ENCODE measurements at regions not wholly inside any gene's neighbourhood (a gene's known extent, or its start where the extent isn't known, plus 50 kb on each side); places are given as distances from the start of the nearest gene placed in this dataset.
"Not testable (repeated sequence)": the region's sequence is repeated elsewhere in the genome, so short reads cannot be mapped to it uniquely, and the experiment has no call there.

DNA sequence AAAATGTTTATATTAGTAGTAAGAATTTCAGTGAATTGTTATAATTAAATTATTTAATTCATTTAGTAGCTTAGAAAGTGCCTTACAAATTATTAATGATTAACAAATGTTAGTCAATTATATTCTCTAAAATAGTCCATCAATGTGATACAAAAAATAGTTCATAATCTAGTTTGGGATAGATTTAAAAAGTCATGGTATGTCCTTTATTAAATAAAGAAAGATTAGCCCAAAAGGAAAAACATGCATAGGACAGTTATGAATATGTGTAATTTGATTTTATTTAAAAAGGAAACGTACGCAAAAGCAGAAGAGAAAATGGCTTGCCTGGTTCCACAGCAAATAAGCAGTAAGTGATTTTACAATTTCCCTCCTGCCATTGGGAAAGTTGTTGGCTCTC lies 768.5 kb downstream of the TRIB2 start:
- DNase-seq, result no peak

DNA sequence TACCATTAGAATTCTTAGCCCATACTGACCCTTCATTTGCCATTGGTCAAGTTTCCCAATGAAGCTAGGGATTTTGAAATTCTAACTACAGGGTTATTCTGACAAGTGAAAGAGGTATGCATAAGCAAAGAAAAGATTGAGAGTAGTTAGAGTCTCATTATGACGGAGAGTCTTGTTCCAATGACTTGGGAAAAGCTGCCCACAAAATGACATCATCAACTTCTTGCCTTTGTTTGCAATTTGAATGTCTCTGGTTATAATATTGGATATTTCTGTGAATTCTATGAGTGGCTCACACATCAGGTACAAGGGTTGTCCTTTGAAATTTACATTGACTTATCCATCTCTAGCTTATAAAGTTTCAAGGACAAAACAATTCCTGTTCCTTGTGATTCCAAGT lies 772.2 kb downstream of the TRIB2 start:
- DNase-seq, result no peak

DNA sequence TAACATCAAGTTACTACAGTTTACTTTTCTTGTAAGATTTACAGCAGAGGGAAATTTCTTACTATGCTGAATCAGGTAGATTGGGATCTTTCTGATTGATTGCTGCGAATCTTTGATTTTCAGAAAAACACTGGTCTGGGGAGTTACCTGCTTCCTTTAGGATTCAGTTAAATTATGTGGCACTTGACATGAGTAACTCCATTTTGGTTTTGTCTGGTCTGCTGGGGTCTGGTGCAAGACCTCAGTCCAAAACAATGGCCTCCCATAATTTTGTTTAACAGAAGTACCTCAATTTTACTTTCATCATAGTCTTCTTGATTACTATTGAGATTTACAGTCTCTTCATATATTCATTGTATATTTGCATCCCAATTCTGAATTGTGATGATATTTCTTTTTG lies 775.5 kb downstream of the TRIB2 start:
- DNase-seq, result no peak

DNA sequence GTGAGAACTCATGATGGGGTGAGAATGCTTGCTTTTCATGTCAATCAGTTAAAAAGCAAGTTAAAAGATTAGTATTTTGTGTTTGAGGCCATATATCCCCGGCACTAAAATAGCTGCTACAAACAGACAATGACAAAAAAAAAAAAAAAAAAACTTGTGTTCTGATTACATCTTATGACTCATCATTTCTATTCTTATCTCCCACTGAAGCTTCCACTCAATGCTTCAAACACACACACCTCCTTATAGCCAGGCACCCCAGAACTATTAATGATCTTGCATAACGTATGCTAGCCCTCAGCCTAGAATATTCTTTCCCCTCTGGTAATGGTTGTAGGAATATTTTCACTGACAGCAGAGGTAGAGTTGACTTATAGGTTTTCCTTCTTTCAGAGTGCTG lies 778.3 kb downstream of the TRIB2 start:
- DNase-seq, result no peak

DNA sequence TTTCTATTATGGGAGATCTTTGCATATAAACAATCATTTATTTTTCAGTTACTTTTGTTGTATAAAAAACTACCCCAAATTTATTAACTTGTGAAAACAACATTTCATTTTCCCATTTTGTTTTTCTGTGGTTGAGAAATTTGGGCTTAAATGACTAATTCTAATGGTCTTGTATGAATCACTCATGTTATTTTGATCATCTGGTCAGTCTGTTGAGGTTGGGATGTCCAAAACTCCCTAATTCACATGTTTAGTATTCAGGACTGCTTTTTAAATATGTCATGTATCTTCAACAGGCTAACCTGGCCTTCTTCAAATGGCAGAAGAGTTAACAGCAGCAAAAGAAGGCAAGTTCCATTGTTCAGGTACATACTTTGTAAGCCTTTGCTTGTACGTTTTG lies 788.1 kb downstream of the TRIB2 start:
- no peak for DNase-seq

DNA sequence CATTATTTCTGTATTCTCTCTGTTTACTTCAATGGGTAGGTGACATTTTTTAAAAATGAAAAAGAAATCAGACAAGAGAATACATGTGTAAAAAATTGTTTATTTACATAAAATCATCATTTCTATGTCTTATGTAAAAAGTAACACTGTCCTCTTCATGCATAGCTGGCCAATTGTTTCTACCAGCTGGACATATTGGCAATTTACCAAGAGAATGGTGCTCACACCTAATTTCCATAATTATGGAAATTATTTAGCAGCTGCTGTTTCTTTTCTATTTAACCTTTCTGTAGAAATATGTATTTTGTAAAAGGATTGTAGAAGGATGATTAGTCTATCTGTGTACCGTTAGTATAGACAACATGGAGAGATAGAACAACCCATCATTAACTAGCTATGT lies 791.9 kb downstream of the TRIB2 start:
- DNase-seq, result no peak

DNA sequence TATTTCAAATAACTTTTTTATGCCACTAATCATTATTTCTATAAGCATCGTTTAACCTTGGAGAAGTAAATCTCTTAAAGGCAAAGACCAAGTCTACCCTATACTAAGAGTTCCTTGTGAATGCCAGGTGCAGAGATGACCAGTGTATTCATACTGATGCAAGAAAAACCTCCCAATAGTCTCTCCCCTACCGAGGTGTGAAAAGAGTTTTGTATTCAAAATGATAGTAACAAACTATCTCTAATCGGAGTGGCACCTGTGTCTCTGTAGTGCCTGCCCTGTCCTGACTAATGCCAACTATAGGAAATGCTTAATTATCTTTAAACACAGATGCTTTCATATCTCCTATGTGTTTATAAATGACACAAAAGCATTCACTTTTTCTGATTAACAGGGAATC lies 798.5 kb downstream of the TRIB2 start:
- no peak for DNase-seq

DNA sequence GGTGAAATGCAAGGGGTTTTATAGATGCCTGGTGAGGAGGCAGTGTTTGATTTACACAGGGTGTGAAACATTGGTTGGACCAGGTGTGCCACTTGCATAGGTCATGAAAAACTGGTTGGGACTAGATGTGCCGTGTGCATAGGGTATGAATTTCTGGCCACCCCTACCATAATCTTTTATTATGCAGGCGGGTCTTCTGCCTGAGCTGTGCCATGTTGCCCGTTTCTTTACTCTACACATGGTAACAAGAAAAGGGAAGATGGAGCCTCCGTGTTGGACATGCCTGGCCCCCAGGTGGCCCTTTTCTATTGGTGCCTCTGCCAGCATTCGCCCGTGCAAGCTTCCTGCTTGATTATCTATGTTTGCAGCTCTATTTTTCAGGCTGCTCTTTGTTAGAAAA lies 805.4 kb downstream of the TRIB2 start:
- no peak for DNase-seq

DNA sequence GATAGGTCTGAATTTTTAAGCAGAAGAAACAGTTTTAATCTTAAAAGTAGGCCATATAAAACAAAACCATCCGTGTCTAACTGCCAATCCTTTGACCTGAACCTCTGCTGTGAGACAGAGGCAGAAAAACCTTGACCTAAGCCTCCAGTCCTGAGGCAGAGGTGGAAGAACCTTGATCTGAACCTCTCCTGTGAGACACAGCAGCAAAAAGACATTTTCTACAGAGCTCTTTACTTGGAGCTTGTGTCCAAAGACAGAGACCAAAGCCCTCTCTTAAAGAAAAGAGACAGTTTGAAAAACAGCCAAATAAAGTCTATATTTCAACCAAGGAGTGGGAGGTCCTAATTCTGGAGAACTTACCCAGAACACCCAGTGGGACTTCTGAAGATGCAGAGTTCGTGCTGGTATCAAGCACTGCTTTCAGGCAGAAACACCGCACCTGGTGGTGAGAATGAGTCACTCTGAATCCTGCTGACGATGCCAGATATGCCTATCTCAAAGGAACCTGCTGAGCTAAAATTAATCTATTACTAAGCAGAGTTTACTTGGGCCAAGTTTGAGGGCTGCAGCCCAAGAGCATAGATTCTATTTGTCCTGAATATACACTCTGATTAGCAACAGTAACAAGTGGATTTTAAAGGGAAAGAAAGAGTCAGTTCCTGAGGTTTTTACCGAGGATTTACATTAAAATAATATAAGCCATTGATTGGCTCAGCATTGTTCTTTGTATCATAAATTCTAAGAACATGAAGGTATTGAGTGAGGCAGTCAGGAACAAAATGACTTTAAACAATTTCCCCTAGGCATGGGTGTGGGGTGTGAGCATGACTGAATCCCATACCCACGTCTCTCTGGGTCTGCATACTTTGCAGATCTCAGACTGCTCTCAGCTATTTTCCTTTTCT lies 806.4 kb downstream of the TRIB2 start:
- no peak for DNase-seq

DNA sequence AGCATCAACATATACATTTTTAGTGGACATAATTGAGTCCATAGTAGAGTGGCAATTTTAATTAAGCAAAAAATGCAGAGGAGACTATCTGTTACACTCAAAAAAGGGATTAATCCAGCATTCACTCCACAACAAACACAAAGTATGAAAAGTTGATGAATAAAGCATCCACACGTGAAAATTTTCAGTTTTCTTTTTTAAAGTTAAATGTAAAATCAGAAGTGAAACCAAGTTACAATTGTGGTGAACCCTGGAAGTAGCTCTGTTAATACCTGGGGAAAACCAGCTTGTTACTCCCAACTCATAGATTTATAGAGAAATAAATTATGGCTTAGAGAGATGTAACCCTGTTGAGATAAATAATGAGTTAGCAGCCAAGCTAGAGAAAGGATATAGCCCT lies 807.8 kb downstream of the TRIB2 start:
- no peak for DNase-seq

DNA sequence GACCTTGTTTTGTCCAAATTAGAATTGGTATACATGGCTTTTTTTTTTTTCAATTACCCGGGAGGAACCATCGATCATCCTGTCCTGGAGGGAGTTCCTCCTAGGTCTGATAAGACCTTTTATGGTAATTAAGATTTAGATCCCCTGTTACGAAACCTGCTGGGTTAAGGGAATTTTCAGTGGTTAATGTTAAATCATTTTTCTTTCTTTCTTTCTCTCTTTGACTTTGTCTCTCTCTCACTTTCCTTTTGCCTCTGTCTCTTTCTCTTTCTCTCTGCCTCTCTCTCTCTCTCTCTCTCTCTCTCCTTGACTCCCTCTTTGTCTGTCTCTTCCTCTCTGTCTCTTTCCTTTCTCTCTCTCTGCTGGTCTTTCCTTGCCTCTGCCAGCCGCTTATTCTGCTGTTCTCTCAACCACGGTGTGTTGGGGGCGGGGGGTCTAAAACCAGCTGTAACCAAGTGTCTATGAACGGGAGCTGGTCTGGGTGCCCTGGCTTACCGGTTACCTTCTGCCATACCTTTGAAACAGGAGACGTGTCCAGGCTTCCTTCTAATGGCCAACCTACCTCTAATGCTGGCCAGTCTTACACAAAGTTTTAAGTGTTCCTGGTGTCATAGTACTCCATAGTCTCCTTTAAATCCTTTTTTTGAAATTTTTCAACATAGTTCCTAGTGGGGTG lies 815.1 kb downstream of the TRIB2 start:
- not testable (repeated sequence) for DNase-seq

DNA sequence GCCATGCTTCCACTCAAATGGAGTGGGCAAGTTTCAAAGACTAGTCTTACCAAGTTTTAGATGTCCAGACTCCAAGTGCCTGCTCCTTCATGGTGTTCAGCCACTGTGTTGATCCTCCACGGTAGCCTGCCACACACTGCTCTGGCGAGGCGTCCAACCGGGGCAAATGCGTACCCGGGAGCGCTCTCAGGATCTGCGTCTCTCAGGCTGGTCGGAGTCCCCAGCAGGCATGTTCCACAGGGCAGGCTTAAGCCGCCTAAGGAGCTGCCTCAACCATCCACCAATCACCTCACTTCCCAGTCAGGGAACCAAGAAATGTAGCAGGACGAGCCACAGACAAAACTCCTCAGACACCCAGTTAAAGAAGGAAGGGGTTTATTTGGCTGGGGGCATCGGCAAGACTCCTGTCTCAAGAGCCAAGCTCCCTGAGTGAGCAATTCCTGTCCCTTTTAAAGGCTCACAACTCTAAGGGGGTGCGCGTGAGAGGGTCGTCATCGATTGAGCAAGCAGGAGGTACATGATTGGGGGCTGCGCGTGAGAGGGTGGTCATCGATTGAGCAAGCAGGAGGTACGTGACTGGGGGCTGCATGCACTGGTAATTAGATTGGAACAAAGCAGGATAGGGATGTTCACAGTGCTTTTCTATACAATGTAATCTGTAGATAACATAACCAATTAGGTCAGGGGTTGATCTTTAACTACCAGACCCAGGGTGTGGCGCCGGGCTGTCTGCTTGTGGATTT lies 816.2 kb downstream of the TRIB2 start:
- not testable (repeated sequence) for DNase-seq

DNA sequence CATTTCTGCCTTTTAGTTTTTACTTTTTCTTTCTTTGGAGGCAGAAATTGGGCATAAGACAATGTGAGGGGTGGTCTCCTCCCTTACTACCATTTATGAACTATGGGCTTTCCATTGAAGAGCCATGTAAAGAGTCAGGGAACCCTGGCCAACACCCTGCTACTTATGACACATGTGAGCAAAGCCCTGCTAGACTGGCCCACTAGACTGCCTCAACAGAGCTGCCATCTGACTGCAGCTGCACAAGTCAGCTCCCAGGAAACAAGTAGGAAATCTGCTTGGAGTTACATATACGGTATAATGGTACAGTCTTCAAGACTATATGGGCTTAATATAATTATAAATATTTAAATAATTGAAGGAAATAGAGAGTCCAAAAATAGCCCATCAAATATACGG lies 816.8 kb downstream of the TRIB2 start:
- no peak for DNase-seq

DNA sequence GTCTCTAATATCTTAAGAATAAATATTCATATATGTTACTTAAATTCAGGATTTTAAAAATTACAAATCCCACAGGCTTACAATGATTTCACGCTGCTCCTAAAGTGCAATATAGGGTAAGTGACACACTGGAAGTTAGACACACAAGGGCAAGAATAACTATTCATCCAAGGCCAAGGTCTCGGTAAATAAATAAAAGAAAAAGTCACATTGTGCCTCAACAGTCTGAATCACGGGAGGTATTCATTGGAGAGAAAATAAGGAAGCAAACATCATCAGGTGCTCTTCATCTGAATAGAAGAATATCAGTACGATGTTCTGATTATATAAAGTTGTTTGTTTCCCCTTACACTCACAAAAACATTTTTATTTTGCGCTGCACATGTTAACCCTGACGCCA lies 820.2 kb downstream of the TRIB2 start:
- DNase-seq, result no peak

DNA sequence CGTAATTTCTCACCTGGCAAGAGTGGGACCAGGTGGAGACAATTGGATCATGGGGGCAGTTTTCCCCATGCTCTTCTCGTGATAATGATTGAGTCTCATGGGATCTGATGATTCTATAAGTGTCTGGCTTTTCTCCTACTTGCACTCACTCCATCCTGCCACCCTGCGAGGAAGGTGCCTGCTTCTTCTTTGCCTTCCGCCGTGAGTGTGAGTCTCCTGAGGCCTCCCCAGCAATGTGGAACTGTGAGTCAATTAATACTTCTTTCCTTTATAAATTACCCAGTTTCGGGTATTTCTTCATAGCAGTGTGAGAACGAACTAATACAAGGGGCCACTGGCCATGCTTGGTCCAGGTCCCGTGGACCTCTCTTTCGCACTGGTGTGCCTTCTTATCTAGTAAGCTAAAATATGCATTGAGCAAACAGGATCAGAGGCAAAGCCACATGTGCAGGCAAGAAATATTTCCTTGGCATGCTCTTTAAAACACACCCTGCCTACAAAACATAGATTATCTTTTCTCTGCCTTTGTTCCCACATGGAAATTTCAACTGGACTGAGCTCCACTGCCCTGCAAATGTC lies 821.1 kb downstream of the TRIB2 start:
- no peak for DNase-seq

DNA sequence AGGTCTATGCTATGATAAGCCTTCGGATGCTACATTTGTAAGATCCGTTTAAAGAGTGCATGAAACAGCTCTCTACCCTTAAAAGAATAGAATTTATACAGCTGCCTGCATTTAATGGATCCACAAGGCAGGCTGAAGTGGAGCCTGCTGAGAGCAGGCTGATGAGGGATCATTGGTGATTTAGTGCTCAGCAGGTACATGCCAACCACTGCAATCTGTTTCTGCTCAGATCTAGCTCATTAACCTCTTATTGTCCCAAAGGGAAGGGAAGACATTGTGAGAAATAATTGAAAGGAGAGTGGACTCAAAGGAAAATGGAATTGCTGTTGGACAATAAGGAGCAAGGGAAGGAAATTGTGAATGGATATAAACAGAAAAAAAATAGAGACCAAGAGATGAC lies 822.6 kb downstream of the TRIB2 start:
- DNase-seq, result no peak

DNA sequence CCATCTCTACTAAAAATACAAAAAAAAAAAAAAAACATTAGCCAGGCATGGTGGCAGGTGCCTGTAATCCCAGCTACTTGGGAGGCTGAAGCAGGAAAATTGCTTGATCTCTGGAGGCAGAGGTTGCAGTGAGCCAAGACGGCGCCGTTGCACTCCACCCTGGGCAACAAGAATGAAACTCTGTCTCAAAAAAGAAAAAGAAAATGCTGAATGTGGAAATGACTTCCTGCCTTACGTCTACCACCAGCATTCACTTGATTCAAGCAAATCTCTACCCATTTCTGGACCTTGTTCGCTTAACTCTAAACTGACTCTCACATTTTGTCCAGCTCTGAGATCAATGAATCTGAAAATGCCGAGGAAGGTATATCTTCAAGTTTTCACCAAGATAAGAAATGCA lies 825.3 kb downstream of the TRIB2 start:
- DNase-seq, result no peak

DNA sequence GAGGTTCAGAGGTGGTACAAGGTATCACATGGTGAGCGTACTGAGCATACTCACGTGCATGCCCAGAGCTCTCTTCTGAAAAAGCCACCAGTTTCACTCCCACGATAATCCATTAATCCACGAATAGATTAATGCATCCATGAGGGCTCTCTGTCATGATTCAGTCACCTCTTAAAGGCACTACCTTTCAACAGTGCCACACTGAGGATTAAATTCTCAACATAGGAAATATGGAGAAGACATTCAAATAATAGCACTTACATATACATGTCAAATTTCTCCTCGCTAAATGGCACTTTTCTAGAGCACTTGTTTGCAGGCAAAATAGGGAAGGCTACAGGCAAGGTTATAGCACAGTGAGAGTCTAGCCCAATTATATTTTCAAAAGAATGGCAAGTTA lies 825.9 kb downstream of the TRIB2 start:
- DNase-seq, result no peak

DNA sequence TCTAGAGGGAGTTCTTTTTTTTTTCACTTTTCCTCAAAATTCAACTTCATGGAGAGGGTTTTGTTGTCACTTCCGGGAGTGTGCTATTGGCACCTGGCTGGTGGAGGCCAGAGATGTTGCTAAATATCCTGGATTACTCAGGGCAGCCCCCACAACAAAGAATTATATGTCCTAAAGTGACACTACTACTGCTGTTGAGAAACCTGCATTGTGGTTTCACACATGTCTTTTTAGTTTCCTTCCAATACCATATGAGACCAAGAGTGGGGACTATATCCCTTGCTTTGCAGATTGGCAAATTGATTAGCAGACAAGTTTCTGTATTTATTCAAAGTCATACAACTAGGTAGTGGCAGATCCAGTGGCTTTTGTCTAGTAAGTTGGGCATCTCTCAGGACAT lies 826.8 kb downstream of the TRIB2 start:
- no peak for DNase-seq

DNA sequence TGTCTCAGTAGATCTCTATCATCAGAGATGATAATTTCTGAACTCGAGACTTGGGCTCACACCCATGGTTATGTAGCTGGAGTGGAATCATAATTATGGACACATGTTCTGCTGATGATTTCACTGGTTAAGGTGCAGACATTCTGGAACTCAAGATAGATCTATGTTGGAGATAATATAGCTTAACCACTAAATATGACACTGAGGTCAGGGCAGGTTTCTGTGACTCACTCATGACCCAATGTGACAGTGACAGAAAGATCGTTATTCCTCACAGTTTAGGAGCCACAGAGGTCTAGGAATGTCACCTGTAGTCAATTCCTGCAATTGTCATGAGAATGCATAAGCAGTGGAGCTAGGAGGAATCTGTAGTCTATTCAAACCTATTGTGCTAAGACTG lies 828.6 kb downstream of the TRIB2 start:
- DNase-seq, result no peak

DNA sequence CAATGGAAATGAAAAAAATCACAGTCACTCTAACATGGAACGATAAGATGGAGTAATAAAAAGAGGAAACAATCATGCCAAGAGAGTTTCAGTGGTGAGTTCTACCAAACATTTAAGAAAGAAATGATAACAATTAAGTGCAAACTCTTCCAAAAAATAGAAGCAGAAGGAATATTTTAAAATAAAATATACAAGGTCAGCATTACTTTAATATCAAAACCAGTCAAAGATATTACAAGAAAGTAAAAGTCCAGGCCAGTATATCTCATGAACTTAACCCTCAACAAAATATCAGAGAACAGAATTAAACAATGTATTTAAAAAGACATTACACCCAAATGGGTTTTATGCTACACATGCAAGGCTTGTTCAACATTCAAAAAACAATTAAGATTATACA lies 829.4 kb downstream of the TRIB2 start:
- no peak for DNase-seq

DNA sequence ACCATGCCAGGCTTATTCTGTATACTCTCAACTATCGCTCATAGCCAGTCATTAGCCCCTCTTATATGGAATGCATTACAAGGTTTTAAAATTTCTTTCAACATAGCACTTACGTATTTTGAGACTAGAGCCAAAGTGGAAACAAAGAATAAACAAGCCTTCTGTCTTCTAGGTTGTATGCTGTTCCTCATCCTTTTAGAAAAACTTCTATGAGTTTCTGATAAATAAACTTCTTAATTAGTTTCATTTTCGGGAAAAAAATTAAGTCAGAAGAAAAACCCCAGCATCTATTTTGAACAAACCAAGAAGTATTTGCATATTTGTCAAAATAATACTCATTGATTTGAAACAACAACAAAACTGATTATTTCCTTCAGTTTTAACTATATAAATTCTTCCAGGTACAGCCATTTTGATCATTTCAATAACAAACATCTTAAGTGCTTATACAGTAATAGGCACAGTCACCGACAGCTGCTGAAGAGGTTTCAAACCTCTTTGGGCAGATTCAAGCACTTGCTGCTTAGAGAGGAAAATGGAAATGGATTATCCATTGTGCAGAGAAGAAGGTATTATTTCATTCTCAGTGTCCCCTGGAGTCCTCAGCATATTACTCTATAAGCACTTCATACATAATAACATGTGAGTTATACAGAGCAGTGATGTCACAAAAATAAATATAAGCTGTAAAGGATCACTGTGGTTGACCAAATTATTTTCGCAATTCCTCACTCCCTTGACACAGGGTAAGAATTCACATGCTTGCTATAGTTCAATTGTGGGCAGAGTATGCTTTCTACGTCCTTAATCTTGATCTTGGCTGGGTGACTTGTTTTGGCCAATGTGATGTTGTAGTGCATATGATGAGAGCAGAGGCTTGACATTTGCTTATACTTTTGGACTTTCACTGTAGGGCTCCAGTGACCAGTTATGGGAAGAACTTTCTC lies 833.8 kb downstream of the TRIB2 start:
- DNase-seq, result no peak
